GM18907 (cell line): ENCODE measurements at regions not wholly inside any gene's neighbourhood (a gene's known extent, or its start where the extent isn't known, plus 50 kb on each side); places are given as distances from the start of the nearest gene placed in this dataset.
"Not testable (repeated sequence)": the region's sequence is repeated elsewhere in the genome, so short reads cannot be mapped to it uniquely, and the experiment has no call there.

ENCODE experiments used
- ATAC-seq: cut with Tn5 transposase; IDR thresholded peaks from one replicate; pipeline ENCODE4 v1.9.1; 2021; ENCODE audit warnings: mild to moderate bottlenecking, moderate library complexity; ENCODE audit not compliant: unreplicated experiment

- no peak for ATAC-seq
Measured at GRCh38 chr2:15818318-15818753, 122.0 kb upstream of the MYCN start.

- ATAC-seq = no peak
Measured at GRCh38 chr2:15818881-15819280, 121.5 kb upstream of the MYCN start.

DNA sequence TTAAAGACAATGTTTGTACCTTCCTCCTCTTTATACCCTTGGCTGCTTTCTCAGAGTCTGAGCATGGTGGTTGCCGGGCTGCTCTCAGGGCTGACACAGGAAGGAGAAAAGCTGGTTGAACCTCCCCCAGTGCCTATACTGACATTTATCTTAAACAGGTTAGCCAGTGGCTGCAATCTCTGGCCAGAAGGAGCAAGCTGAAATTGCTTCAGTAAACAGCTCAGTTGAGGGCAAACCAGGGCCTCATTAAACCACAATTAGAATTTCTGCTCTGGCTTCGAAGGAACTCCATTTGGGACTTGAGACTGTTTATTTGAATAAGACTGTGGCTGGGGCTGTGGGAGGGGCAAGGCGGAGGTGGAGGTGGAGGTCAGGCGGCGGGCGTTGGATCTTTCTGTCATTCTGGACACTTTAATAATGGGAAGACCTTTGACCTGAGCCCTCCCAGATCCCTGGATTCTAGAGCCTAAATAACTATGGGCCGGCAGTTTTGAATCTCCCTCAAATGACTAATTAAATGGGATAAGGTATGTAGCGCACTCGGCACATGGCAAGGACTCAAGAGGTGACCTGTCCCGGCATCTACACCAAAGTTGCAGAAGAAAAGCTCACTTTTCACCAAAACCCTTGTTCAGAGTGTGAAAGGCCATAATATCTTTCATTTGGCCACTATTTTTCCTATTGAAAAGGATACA lies 120.6 kb upstream of the MYCN start:
- no peak for ATAC-seq

- no peak for ATAC-seq
Measured at GRCh38 chr2:15820257-15820566, 120.1 kb upstream of the MYCN start.

GRCh38 chr2:15820927-15821326 lies 119.4 kb upstream of the MYCN start:
- no peak for ATAC-seq

- ATAC-seq = no peak
Measured at GRCh38 chr2:15822151-15823044, 118.0 kb upstream of the MYCN start.

DNA sequence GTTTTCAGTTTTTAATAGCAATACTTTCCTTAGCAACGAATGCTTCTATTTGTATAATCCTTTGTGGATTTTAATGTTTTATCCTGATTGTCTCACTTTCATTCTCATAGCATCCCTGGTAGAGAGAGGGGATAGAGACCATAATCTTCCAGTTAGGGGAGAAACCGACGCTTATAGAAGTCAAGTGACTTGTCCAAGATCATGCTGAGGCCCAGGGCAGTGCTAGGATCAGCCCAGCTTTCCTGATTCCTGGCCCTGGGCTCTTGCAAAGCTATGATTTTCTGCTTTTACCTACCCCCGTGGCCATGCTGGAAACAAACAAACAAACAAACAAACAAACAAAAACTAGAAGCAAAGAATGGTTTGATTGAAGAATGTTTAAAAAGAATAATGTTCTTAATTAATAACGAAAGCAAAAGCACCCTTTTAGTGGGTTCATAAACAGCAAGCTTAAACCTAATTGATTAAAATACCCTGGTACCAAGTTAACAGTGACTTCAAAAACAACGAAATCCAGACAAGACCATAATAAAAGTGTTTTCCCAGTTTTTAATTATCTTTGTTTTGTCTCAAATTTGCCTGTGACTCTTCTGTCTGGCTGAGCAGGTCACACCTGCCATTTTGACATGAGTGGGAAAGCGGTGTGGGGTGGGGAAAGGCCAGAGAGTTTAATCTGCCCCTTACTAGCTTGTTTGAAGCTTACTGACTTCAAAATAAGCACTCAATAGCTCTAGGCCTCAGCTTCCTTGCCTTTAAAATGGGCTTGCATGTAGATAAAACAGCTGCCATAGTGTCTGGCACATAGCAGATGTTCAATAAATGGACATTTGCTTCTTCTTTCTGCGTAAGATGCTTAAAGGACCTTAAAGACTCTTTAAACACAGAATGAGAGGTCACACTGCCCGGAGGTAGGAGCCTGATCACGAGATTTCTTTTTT lies 116.6 kb upstream of the MYCN start:
- no peak for ATAC-seq

GRCh38 chr2:15824467-15824866 lies 115.9 kb upstream of the MYCN start:
- ATAC-seq = not testable (repeated sequence)

DNA sequence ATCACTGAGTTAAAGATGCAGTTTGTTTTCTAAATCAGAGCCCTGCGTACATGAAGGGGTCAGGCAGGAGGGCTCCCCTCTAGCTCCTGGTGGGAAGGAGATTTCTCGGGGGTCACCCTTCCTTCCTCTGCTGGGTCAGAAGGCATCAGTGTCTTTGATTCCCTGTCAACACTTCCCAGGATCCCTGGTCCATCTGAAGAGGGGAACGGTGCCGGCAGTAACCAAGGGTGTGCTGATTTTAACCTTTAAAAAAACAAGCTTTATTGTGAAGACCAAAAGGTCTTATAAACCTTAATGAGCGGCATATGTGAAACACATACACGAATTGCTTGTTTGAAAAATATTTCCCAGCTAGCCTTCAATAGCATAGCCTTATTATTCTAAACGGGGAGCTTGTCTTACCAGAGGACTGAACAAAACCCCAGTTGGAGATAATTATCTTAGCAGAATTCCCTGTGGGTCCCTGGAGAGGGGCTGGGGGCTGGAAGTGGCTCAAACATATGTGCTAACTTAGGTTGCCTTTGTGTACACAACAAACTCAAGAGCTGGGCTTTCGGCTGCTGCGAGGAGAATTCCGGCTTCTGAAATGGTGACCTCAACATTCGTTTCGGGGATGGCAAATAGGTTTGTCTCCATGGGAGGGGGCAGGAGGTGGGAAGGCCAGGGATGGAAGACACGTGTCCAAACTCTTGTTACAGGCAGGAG lies 114.9 kb upstream of the MYCN start:
- ATAC-seq = no peak

DNA sequence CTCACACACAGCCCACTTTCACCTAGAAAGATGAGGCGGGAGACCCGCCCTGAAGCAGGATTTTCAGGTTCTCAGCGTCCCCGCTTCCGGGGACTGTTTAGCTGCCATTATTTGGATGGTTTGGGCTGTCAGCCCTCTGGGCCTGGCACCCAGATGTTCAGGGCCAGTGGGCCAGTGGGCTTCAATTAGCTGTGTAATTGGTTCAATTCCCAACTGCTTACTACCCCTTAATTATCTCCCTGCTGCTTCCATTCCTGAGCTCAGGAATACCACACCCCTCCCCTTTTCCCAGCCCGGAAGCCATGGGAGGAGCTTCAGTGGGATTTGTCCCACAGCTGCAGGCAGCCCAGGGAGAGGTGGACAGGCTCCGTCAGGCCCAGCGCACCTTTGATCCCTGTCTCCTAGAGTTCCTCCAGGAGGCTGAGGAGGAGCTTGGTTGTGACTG lies 114.1 kb upstream of the MYCN start:
- ATAC-seq = no peak

- ATAC-seq = no peak
Measured at GRCh38 chr2:15827001-15827400, 113.3 kb upstream of the MYCN start.

DNA sequence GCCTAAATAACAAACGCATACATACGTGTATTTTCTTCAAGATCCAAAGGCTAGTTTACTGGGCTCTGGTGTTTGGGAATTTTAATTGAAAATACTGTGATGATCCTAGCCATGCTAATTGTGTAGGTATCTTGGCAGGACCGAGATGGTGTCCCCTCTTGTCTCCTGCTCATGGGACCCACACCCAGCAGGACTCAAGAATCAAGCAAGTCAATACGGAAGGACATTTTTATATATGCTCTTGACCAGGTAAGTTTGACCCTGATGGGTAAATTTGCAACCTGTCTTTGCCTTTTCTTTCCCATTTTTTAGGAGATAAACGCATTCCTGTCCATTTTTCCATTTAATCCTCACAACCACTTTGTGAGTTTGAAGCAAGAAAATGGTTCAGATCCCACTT lies 111.8 kb upstream of the MYCN start:
- no peak for ATAC-seq

DNA sequence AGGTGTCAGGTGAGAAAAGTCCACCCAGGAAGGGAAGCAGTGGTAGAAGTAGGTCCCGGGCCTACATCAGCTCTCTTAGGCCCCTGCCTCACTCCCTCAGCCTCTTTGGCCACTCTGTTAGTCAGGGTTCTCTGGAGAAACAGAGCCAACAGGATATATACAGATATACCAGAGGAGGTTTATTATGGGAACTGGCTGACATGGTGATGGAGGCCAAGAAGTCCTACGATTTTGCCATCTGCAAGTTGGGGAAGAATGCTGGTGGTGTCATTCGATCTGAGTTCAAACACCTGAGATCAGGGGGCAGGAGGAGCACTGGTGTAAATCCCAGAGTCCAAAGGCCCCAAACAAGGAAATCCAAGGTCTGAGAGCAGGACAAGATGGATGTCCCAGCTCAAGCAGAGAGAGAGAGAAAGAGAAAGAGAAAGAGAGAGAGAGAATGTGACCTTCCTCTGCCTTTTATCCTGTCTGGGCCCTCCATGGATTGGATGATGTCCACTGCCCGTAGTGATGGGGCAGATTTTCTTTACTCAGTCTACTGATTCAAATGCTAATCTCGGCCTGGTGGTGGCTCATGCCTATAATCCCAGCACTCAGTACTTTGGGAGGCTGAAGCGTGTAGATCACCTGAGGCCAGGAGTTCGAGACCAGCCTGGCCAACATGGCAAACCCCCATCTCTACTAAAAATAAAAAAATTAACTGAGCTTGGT lies 111.1 kb upstream of the MYCN start:
- ATAC-seq = no peak

- no peak for ATAC-seq
Measured at GRCh38 chr2:15829985-15830384, 110.4 kb upstream of the MYCN start.

DNA sequence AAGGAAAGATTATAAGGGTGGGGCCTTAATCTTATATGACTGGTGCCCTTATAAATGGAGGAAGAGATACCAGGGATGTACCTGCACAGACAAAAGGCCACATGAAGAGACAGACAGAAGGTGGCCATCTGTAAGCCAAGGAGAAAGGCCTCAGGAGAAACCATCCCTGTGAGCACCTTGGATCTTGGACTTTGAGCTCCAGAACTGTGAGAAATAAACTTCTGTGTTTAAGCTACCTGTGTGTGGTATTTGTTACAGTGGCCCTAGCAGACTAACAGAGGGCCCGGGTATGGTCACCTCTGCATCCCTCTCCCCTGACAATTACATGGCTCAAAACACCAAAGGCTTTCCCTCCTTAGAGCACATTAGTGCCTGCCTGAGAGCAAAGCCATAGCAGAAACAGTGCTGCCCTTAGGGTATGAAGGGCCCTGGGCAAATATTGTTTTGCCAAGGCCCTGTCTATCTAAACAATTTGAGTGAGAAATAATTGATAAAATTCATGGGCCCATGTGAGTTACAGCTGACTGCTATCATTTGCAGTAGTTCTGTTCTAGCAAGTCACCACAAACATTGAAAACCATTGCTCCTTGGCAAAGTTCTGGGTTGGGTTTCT lies 109.3 kb upstream of the MYCN start:
- no peak for ATAC-seq

DNA sequence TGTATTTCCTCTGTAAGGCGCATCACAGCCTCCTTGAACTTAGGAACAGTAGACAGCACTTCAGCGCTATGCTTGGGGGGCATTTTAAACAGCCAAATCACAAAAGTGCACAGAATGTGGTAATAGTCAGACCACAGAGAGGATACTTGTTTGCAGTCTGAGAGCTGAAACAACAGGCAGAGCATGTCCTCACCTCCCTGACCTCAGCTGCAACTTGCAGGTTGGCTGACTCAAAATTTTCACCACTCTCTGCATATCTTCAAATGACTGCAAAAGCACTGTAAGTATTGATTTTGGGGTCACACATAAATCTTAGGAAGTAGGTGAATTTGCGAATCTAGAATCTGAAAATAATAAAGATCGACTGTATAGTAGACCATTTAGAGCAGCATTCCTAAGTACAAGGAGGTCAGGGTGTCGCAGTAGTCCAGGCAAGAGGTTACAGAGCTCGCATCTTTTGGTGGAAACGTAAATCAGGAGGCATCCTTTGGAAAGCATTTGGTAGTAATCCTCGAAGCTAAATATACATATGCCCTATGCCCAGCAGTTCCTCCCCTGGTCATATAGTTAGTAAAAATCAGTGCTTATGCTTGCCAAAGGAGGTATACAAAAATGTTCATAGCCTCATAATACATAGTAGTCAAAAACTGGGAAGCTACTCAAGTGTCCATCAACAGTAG lies 108.2 kb upstream of the MYCN start:
- no peak for ATAC-seq

DNA sequence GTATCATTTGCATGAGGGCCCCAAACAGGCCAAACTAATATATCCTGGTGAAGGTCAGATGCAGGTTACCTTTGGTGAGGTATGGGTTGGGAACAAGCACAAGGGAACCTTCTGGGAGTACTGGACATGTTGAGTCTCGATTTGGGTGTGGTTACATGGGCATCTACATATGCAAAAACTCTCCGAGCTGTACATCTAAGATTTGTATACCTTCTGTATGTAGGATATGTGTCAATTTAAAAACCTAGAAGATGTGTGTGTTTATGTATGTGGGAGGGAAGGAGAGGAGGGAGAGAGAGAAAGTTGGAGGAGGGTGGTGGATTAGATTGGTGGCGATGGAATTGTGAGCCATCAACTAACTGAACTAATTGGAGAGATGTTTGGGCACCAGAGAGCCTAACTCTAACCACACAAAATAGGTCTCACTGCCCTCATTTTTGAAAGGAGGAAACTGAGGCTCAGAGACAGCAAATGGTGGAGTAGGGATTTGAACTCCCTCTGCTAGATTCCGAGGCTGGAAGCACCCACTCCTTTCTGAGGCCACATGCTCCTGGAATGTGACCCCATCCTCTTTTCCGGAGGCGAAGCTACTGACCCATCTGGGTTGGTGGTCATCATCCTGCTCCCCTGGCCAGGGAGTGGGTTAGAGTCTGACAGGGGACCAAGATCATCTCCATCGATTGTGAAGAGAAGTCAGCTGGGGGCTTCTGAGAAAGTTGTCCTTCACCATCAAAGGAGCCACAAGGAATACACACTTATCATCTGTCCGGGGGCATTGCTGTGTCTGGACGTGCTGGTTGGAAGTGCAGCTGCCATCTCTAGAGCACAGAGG lies 107.3 kb upstream of the MYCN start:
- no peak for ATAC-seq

DNA sequence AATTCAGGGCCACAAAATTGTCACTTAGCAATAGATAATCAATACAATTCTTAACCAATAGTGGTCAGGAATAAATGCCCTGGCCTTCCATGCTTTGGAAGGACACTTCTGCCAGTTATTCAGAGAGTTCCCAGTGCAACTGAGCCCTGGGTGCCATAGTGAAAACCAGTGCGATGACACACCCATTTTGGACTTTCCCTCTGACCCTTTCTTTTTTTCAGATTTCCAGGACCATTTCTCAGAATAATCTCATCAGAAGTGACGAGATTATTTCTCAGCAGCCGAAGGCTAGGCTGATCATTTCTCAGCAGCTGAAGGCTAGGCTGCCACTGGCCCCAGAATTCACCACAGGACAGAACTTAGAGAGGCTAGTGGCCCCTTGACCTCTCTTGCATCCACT lies 106.6 kb upstream of the MYCN start:
- no peak for ATAC-seq
